CD14-positive monocyte (primary cell): ENCODE measurements at regions not wholly inside any gene's neighbourhood (a gene's known extent, or its start where the extent isn't known, plus 50 kb on each side); places are given as distances from the start of the nearest gene placed in this dataset.

Source experiments
- DNase-seq, 3 donors: peaks; one replicate each; pipeline ENCODE4 v3.0.0-alpha.2; 2011 to 2022
- H2AFZ ChIP-seq: 2 replicates; pipeline ENCODE4 v1.6.0; 2012; ENCODE audit warnings: mild to moderate bottlenecking, low read depth, low read length, inconsistent platforms; ENCODE audit not compliant: insufficient read depth, poor library complexity, severe bottlenecking
- H3K27ac ChIP-seq, 2 donors: 1 replicate in 1 of 2; 2 replicates in 1 of 2; pipeline ENCODE4 v1.5.1; 2012 to 2013; ENCODE audit warnings: low read length in 2 of 2, control low read depth in 1 of 2, inconsistent platforms in 1 of 2, low read depth in 1 of 2, mild to moderate bottlenecking in 1 of 2
- H3K27me3 ChIP-seq, 2 donors: one replicate each; pipeline versions ENCODE4 v1.6.0 to v1.6.1; 2011 to 2013; ENCODE audit warnings: low read length in 2 of 2; ENCODE audit not compliant: control insufficient read depth in 2 of 2, insufficient read depth in 2 of 2
- H3K36me3 ChIP-seq, 2 donors: replicated peaks in 1 of 2; 1 replicate in 1 of 2; 2 replicates in 1 of 2; pipeline versions ENCODE4 v1.5.1 to v1.6.1; 2012 to 2013; ENCODE audit warnings: low read length in 2 of 2, control low read depth in 1 of 2, inconsistent platforms in 1 of 2, mild to moderate bottlenecking in 1 of 2; ENCODE audit not compliant: insufficient read depth in 2 of 2, control insufficient read depth in 1 of 2
- H3K4me1 ChIP-seq, 2 donors: 1 replicate in 1 of 2; 2 replicates in 1 of 2; pipeline versions ENCODE4 v1.5.1 to v1.6.1; 2012 to 2013; ENCODE audit warnings: low read length in 2 of 2, control low read depth in 1 of 2, inconsistent platforms in 1 of 2, mild to moderate bottlenecking in 1 of 2, moderate library complexity in 1 of 2; ENCODE audit not compliant: insufficient read depth in 2 of 2, control insufficient read depth in 1 of 2
- H3K4me2 ChIP-seq: replicated peaks from 2 replicates; pipeline ENCODE3; 2012; ENCODE audit warnings: low read length, moderate library complexity, mild to moderate bottlenecking; ENCODE audit not compliant: poor library complexity, severe bottlenecking; ENCODE audit errors: extremely low read depth
- H3K4me3 ChIP-seq, 3 experiments: fragments of 200-600 bp in 1 of 3; sonication (generic) in 1 of 3; replicated peaks in 1 of 3; 1 replicate in 2 of 3; 2 replicates in 1 of 3; pipeline ENCODE4 v1.5.1; 2011 to 2013; ENCODE audit warnings: low read length in 3 of 3, mild to moderate bottlenecking in 3 of 3, control low read depth in 2 of 3, low read depth in 2 of 3, inconsistent platforms in 1 of 3, moderate library complexity in 1 of 3
- H3K79me2 ChIP-seq: 2 replicates; pipeline ENCODE4 v1.6.0; 2012; ENCODE audit warnings: mild to moderate bottlenecking, control low read depth, inconsistent platforms, low read length, moderate library complexity; ENCODE audit not compliant: insufficient read depth
- H3K9ac ChIP-seq: 2 replicates; pipeline ENCODE4 v1.6.0; 2017; ENCODE audit warnings: low read length, mild to moderate bottlenecking; ENCODE audit not compliant: insufficient read depth, poor library complexity, severe bottlenecking
- H3K9me3 ChIP-seq, 2 donors: replicated peaks in 1 of 2; 1 replicate in 1 of 2; 2 replicates in 1 of 2; pipeline versions ENCODE4 v1.5.1 to v1.6.1; 2012 to 2013; ENCODE audit warnings: low read length in 2 of 2, control low read depth in 1 of 2; ENCODE audit not compliant: control insufficient read depth in 1 of 2, insufficient read depth in 1 of 2
- H4K20me1 ChIP-seq: 2 replicates; pipeline ENCODE4 v1.6.0; 2012; ENCODE audit warnings: mild to moderate bottlenecking, low read length, control low read depth, moderate library complexity; ENCODE audit not compliant: insufficient read depth
- H3K27ac Mint-ChIP-seq, 7 donors: one replicate each; pipeline ENCODE4 v1.8.0; 2020; ENCODE audit warnings: mild to moderate bottlenecking in 7 of 7, mixed read lengths in 7 of 7, moderate library complexity in 6 of 7, inconsistent platforms in 2 of 7
- H3K27me3 Mint-ChIP-seq, 3 donors: one replicate each; pipeline ENCODE4 v1.8.0; 2021 to 2022; ENCODE audit warnings: low read depth in 3 of 3, mild to moderate bottlenecking in 3 of 3, mixed read lengths in 3 of 3, moderate library complexity in 3 of 3, inconsistent platforms in 1 of 3
- H3K36me3 Mint-ChIP-seq, 2 donors: one replicate each; pipeline ENCODE4 v1.8.0; 2020; ENCODE audit warnings: mixed read lengths in 2 of 2, inconsistent platforms in 1 of 2, mild to moderate bottlenecking in 1 of 2
- H3K4me1 Mint-ChIP-seq: one replicate; pipeline ENCODE4 v1.8.0; 2020; ENCODE audit warnings: mild to moderate bottlenecking, mixed read lengths
- H3K4me3 Mint-ChIP-seq, 2 donors: one replicate each; pipeline ENCODE4 v1.8.0; 2020; ENCODE audit warnings: mild to moderate bottlenecking in 2 of 2, mixed read lengths in 2 of 2, moderate library complexity in 1 of 2
- H3K9me3 Mint-ChIP-seq, 7 donors: one replicate each; pipeline ENCODE4 v1.8.0; 2020 to 2022; ENCODE audit warnings: mixed read lengths in 7 of 7, mild to moderate bottlenecking in 6 of 7, moderate library complexity in 6 of 7, inconsistent platforms in 2 of 7
- CTCF ChIP-seq: fragments of 200-600 bp; IDR thresholded peaks from one replicate; pipeline ENCODE4 v1.8.0; 2022; ENCODE audit warnings: antibody characterized with exemption, mild to moderate bottlenecking
- WGBS: methylation state at CpG from one replicate; pipeline ENCODE4 v1.1.5; 2013; ENCODE audit warnings: missing lambda C conversion rate; ENCODE audit not compliant: insufficient coverage; 5-methylcytosine and 5-hydroxymethylcytosine counted together
- intact Hi-C, 2 donors: fragments of 100-400 bp; cut with micrococcal nuclease; formaldehyde crosslinking; loops; one replicate each; pipeline versions ENCODE4 v1.15.0 to v1.15.1; 2023

DNA sequence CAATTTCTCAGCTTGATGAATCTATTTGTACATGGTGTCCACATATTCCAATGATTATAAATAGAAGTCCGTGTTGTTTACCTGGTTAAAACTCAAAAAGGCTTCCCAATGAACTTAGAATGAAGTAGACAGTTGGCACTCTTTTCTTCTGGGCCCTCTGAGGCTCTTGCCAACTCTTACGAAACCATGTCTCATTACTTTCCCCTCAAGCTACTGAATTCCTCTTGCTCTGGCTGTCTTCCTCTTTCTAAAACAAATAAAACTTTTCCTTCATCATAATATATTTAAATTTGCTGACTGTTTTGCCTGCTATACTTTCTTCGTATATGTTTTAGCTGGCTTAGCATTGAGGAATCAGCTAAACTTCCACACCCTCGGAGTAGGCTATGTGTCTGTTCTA, 139.7 kb downstream of the SLITRK6 start:
- intact Hi-C loops = no loop called here
- no peaks in the 10 kb centered on the region for H3K27me3 Mint-ChIP-seq
- no peaks in the 10 kb centered on the region for H3K36me3 Mint-ChIP-seq
- Histone ChIP-seq H3K9me3 (no peaks in the 10 kb centered on the region), H3K27me3 (no peaks in the 10 kb centered on the region), H3K4me1 (no peaks in the 10 kb centered on the region), H3K36me3 (no peaks in the 10 kb centered on the region), H3K4me3 (no peak overlapping the region), H3K9ac (no peak overlapping the region), H3K4me2 (no peak overlapping the region), H4K20me1 (no peaks in the 10 kb centered on the region), H3K79me2 (no peaks in the 10 kb centered on the region), H2AFZ (no peak overlapping the region), H3K27ac (no peak overlapping the region)
- TF ChIP-seq CTCF = no peak
- no peaks in the 10 kb centered on the region for H3K4me1 Mint-ChIP-seq
- no peak for DNase-seq
- no peak overlapping the region for H3K27ac Mint-ChIP-seq
- H3K9me3 Mint-ChIP-seq = peaks cover 0 to 7% (median 3%) of the 10 kb centered on the region in 7 donors
- 50% methylated on average over 2 of the region's 4 CpGs for WGBS
- H3K4me3 Mint-ChIP-seq = no peak overlapping the region

DNA sequence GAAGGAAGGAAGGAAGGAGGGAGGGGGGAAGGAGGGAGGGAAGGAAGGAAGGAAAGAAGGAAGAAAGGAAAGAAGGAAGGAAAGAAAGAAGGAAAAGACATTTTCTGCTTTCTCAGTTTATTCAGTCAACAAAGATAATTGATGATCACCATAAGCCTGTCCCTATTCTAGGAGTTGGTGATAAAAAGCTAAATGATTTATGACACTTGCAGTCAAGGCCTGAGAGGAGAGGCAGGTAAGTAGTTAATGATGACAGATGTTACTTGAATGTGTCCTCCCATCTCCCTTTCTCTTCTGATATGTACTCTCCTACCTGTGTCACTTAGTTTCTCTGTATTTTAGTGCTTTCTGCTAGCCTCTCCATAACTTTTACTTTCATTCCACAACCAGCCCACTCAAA, 141.3 kb downstream of the SLITRK6 start:
- TF ChIP-seq CTCF = no peak
- intact Hi-C loops = no loop called here
- H3K27me3 Mint-ChIP-seq = no peaks in the 10 kb centered on the region

More for the DNA sequence above, 141.3 kb downstream of the SLITRK6 start:
- Mint-ChIP-seq H3K4me1 (no peaks in the 10 kb centered on the region), H3K27ac (no peak overlapping the region), H3K36me3 (no peaks in the 10 kb centered on the region), H3K4me3 (no peak overlapping the region), H3K9me3 (peaks cover 0 to 7% (median 3%) of the 10 kb centered on the region in 7 donors)
- Histone ChIP-seq H3K4me3 (no peak overlapping the region), H3K79me2 (no peaks in the 10 kb centered on the region), H3K4me2 (no peak overlapping the region), H4K20me1 (no peaks in the 10 kb centered on the region), H3K36me3 (no peaks in the 10 kb centered on the region), H2AFZ (no peak overlapping the region), H3K9me3 (no peaks in the 10 kb centered on the region), H3K27ac (no peak overlapping the region), H3K9ac (no peak overlapping the region), H3K27me3 (no peaks in the 10 kb centered on the region), H3K4me1 (no peaks in the 10 kb centered on the region)
- no peak for DNase-seq
